H9 (cell line): ENCODE measurements at regions not wholly inside any gene's neighbourhood (a gene's known extent, or its start where the extent isn't known, plus 50 kb on each side); places are given as distances from the start of the nearest gene placed in this dataset.

ENCODE experiments used
- DNase-seq: peaks from one replicate; pipeline ENCODE4 v3.0.0-alpha.2; 2017
- H2AFZ ChIP-seq: one replicate; pipeline ENCODE4 v1.6.1; 2013; ENCODE audit warnings: mild to moderate bottlenecking, low read length, control low read depth, moderate library complexity
- H2AK5ac ChIP-seq: 2 replicates; pipeline ENCODE4 v1.6.1; 2013; ENCODE audit warnings: low read length, control low read depth, mixed read lengths; ENCODE audit not compliant: insufficient read length
- H2BK120ac ChIP-seq: one replicate; pipeline ENCODE4 v1.6.1; 2013; ENCODE audit warnings: low read depth, mild to moderate bottlenecking, low read length, control low read depth, inconsistent platforms; ENCODE audit not compliant: poor library complexity, severe bottlenecking
- H2BK12ac ChIP-seq: 2 replicates; pipeline ENCODE4 v1.6.1; 2013; ENCODE audit warnings: low read length, control low read depth, mixed read lengths, low read depth; ENCODE audit not compliant: insufficient read length
- H2BK15ac ChIP-seq: 2 replicates; pipeline ENCODE4 v1.6.1; 2013; ENCODE audit warnings: low read depth, low read length, control low read depth
- H2BK20ac ChIP-seq: one replicate; pipeline ENCODE4 v1.6.1; 2013; ENCODE audit warnings: low read depth, mild to moderate bottlenecking, low read length, control low read depth, inconsistent platforms; ENCODE audit not compliant: poor library complexity, severe bottlenecking
- H2BK5ac ChIP-seq: 2 replicates; pipeline ENCODE4 v1.6.1; 2013; ENCODE audit warnings: low read length, control low read depth, mixed read lengths; ENCODE audit not compliant: insufficient read length
- H3K14ac ChIP-seq: 2 replicates; pipeline ENCODE4 v1.6.1; 2013; ENCODE audit warnings: low read length, control low read depth; ENCODE audit not compliant: insufficient read depth
- H3K18ac ChIP-seq: 2 replicates; pipeline ENCODE4 v1.6.1; 2013; ENCODE audit warnings: low read depth, mild to moderate bottlenecking, mixed read lengths, low read length, control low read depth; ENCODE audit not compliant: insufficient read length
- H3K23ac ChIP-seq: 2 replicates; pipeline ENCODE4 v1.6.1; 2013; ENCODE audit warnings: low read length, control low read depth, mixed read lengths, low read depth; ENCODE audit not compliant: insufficient read length
- H3K23me2 ChIP-seq: 2 replicates; pipeline ENCODE4 v1.6.1; 2013; ENCODE audit warnings: low read depth, mild to moderate bottlenecking, mixed read lengths, low read length, control low read depth; ENCODE audit not compliant: insufficient read length, poor library complexity, severe bottlenecking
- H3K27ac ChIP-seq: 2 replicates; pipeline ENCODE4 v1.5.1; 2013; ENCODE audit warnings: low read length, control low read depth, mixed read lengths, low read depth; ENCODE audit not compliant: insufficient read length
- H3K27me3 ChIP-seq: 2 replicates; pipeline ENCODE4 v1.6.1; 2013; ENCODE audit warnings: low read length, control low read depth, inconsistent platforms; ENCODE audit not compliant: insufficient read depth
- H3K4ac ChIP-seq: 2 replicates; pipeline ENCODE4 v1.6.1; 2013; ENCODE audit warnings: low read depth, mild to moderate bottlenecking, control low read depth, inconsistent platforms, low read length, moderate library complexity
- H3K4me1 ChIP-seq: 2 replicates; pipeline ENCODE4 v1.6.1; 2013; ENCODE audit warnings: low read length, control low read depth, inconsistent platforms; ENCODE audit not compliant: insufficient read depth
- H3K4me2 ChIP-seq: 2 replicates; pipeline ENCODE4 v1.6.1; 2013; ENCODE audit warnings: low read length, control low read depth, mixed read lengths; ENCODE audit not compliant: insufficient read length, insufficient read depth
- H3K56ac ChIP-seq: 2 replicates; pipeline ENCODE4 v1.6.1; 2013; ENCODE audit warnings: low read depth, mild to moderate bottlenecking, mixed read lengths, low read length, control low read depth; ENCODE audit not compliant: insufficient read length
- H3K79me1 ChIP-seq: 2 replicates; pipeline ENCODE4 v1.6.1; 2013; ENCODE audit warnings: low read depth, mild to moderate bottlenecking, moderate library complexity, low read length, control low read depth, inconsistent platforms; ENCODE audit not compliant: insufficient read depth, poor library complexity, severe bottlenecking
- H3K79me2 ChIP-seq: 2 replicates; pipeline ENCODE4 v1.6.1; 2013; ENCODE audit warnings: low read length, control low read depth, inconsistent platforms; ENCODE audit not compliant: insufficient read depth
- H3K9ac ChIP-seq: 2 replicates; pipeline ENCODE4 v1.6.1; 2013; ENCODE audit warnings: low read length, control low read depth, mixed read lengths; ENCODE audit not compliant: insufficient read length; ENCODE audit errors: extremely low read depth
- H3K9me3 ChIP-seq: one replicate; pipeline ENCODE4 v1.6.1; 2013; ENCODE audit warnings: low read depth, low read length, inconsistent platforms; ENCODE audit not compliant: control insufficient read depth
- H3T11ph ChIP-seq: one replicate; pipeline ENCODE4 v1.6.1; 2013; ENCODE audit warnings: mild to moderate bottlenecking, low read length, control low read depth, inconsistent platforms
- H4K20me1 ChIP-seq: one replicate; pipeline ENCODE4 v1.6.1; 2013; ENCODE audit not compliant: control insufficient read depth, insufficient read length, insufficient read depth
- H4K5ac ChIP-seq: 2 replicates; pipeline ENCODE4 v1.6.1; 2013; ENCODE audit warnings: low read depth, mild to moderate bottlenecking, mixed read lengths, low read length, control low read depth; ENCODE audit not compliant: insufficient read length
- H4K8ac ChIP-seq: replicated peaks from 2 replicates; pipeline ENCODE4 v1.6.1; 2013; ENCODE audit warnings: low read length, control low read depth, mixed read lengths, low read depth; ENCODE audit not compliant: insufficient read length
- H4K91ac ChIP-seq: 2 replicates; pipeline ENCODE4 v1.6.1; 2013; ENCODE audit warnings: low read depth, mild to moderate bottlenecking, moderate library complexity, mixed read lengths, low read length, control low read depth; ENCODE audit not compliant: insufficient read length
- H3K27ac Mint-ChIP-seq, 3 experiments: 2 replicates in 2 of 3; 3 replicates in 1 of 3; pipeline ENCODE4 v1.8.0; 2020 to 2021; ENCODE audit warnings: mixed read lengths in 3 of 3, mild to moderate bottlenecking in 1 of 3, moderate library complexity in 1 of 3
- H3K27me3 Mint-ChIP-seq: 2 replicates; pipeline ENCODE4 v1.8.0; 2021; ENCODE audit warnings: low read depth, mild to moderate bottlenecking, moderate library complexity, mixed read lengths
- H3K36me3 Mint-ChIP-seq, 3 experiments: 2 replicates in 2 of 3; 3 replicates in 1 of 3; pipeline ENCODE4 v1.8.0; 2020 to 2021; ENCODE audit warnings: low read depth in 3 of 3, mixed read lengths in 3 of 3; ENCODE audit not compliant: insufficient read depth in 1 of 3
- H3K4me1 Mint-ChIP-seq, 2 experiments: 2 replicates each; pipeline ENCODE4 v1.8.0; 2020; ENCODE audit warnings: mixed read lengths in 2 of 2
- H3K4me3 Mint-ChIP-seq, 2 experiments: 2 replicates in 1 of 2; 3 replicates in 1 of 2; pipeline ENCODE4 v1.8.0; 2020 to 2021; ENCODE audit warnings: mild to moderate bottlenecking in 2 of 2, mixed read lengths in 2 of 2, moderate library complexity in 1 of 2
- H3K9me3 Mint-ChIP-seq, 2 experiments: 2 replicates in 1 of 2; 3 replicates in 1 of 2; pipeline ENCODE4 v1.8.0; 2020; ENCODE audit warnings: mild to moderate bottlenecking in 2 of 2, mixed read lengths in 2 of 2, moderate library complexity in 1 of 2
- WGBS: extraction: QIAGEN DNeasy Blood & Tissue Kit; methylation state at CpG from one replicate; pipeline ENCODE4 v1.1.7; 2013; ENCODE audit warnings: missing lambda C conversion rate, low lambda C conversion rate, mixed read lengths; ENCODE audit not compliant: insufficient read length; ENCODE audit errors: extremely low coverage; 5-methylcytosine and 5-hydroxymethylcytosine counted together
- TF ChIP-seq, protein P1 (sequence below): fragments of 200-600 bp; sonication (generic); conservative IDR thresholded peaks from 3 replicates; pipeline ENCODE4 v1.8.0; 2021; ENCODE audit warnings: antibody characterized with exemption, mild to moderate bottlenecking

DNA sequence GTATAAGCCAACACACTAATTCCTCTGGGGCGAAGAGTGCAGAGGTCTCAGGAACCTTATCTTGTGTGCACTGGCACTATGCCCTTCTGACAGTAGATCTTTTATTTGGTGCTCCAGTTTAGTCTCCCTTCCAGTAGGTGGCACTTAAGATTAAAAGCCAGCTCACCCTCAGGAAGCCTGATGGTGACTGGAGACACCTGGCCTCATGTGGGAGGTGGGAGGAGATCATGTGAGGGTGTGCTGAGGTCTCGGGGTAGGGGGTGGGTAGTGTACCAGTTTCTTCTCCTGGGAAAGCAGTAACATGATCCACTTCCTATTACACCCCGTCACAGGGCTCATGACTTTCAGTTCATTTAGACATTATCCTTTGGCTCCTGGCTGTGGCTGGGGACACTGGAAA lies 654.9 kb downstream of the ADCYAP1 start:
- TF ChIP-seq, protein P1, sequence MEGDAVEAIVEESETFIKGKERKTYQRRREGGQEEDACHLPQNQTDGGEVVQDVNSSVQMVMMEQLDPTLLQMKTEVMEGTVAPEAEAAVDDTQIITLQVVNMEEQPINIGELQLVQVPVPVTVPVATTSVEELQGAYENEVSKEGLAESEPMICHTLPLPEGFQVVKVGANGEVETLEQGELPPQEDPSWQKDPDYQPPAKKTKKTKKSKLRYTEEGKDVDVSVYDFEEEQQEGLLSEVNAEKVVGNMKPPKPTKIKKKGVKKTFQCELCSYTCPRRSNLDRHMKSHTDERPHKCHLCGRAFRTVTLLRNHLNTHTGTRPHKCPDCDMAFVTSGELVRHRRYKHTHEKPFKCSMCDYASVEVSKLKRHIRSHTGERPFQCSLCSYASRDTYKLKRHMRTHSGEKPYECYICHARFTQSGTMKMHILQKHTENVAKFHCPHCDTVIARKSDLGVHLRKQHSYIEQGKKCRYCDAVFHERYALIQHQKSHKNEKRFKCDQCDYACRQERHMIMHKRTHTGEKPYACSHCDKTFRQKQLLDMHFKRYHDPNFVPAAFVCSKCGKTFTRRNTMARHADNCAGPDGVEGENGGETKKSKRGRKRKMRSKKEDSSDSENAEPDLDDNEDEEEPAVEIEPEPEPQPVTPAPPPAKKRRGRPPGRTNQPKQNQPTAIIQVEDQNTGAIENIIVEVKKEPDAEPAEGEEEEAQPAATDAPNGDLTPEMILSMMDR = peak; percentile 32; the same call in 2 of the 3 replicates
- H3K27ac ChIP-seq = no peak overlapping the region
- H3T11ph ChIP-seq = no peak overlapping the region
- no peak overlapping the region for H4K8ac ChIP-seq
- no peaks in the 10 kb centered on the region for H3K9me3 ChIP-seq
- H2BK120ac ChIP-seq = no peak overlapping the region
- H3K27me3 Mint-ChIP-seq = peaks cover 1% of the 10 kb centered on the region; the same call in 1 of the 2 replicates
- no peak overlapping the region for H4K5ac ChIP-seq
- H3K14ac ChIP-seq = no peak overlapping the region
- H3K79me1 ChIP-seq = no peaks in the 10 kb centered on the region
- peaks cover 0 to 4% of the 10 kb centered on the region in 2 experiments; a peak in 3 of 5 replicates for H3K9me3 Mint-ChIP-seq
- H2BK15ac ChIP-seq = no peak overlapping the region
- no peak overlapping the region for H3K4ac ChIP-seq
- no peak overlapping the region for H3K56ac ChIP-seq
- H3K27ac Mint-ChIP-seq = no peak overlapping the region
- H2AK5ac ChIP-seq = no peak overlapping the region
- no peak overlapping the region for H2BK5ac ChIP-seq
- no peak overlapping the region for H2AFZ ChIP-seq
- H3K36me3 Mint-ChIP-seq = no peaks in the 10 kb centered on the region; a peak in 2 of 7 replicates
- no peak overlapping the region for H2BK20ac ChIP-seq
- H4K20me1 ChIP-seq = no peaks in the 10 kb centered on the region
- no peaks in the 10 kb centered on the region for H3K23me2 ChIP-seq
- no peak overlapping the region for H3K4me3 Mint-ChIP-seq
- peaks cover 0 to 2% of the 10 kb centered on the region in 2 experiments; a peak in 1 of 4 replicates for H3K4me1 Mint-ChIP-seq
- no peaks in the 10 kb centered on the region for H3K4me1 ChIP-seq
- no peak overlapping the region for H3K9ac ChIP-seq
- no peak overlapping the region for H3K4me2 ChIP-seq
- no peak overlapping the region for H4K91ac ChIP-seq
- no peak overlapping the region for H3K18ac ChIP-seq
- peak; percentile 40 for DNase-seq
- no peak overlapping the region for H3K23ac ChIP-seq
- no CpG with 5 or more reads among the region's 3 CpGs for WGBS
- no peaks in the 10 kb centered on the region for H3K27me3 ChIP-seq
- H3K79me2 ChIP-seq = no peaks in the 10 kb centered on the region
- no peak overlapping the region for H2BK12ac ChIP-seq
